ENCODE measurements at regions not wholly inside any gene's neighbourhood (a gene's known extent, or its start where the extent isn't known, plus 50 kb on each side); places are given as distances from the start of the nearest gene placed in this dataset.

DNA sequence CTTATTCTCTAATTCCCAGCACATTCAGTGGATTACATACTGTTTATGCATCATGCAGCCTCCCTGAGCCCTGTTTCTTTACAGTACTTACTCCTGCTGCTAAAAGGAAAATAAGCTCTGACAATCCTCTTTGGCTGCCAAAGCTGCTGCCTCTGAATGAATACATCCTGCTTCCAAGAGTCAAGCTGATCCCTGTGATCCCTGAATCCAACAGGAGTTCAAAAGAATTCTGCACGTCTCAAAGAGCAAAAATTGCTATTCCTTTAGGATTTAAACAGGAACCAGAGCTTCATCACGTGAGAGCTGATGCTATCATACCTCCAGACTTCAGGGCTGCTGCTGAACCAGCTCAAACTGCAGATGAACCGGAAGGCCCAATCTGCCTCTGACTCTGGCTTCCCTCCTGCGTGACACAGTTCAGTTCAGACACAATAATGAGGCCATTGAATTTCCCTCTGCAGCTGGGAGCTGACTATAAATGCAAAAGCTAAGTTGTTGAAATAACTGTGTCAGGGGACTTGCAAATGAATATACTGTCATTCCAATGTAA lies 851.0 kb upstream of the PHF14 start:
- no peak for DNase-seq (ENCODE audit: low read depth)

GRCh38 chr7:10128748-10129147 lies 844.9 kb upstream of the PHF14 start:
- no peak for DNase-seq (ENCODE audit: low read depth)

DNA sequence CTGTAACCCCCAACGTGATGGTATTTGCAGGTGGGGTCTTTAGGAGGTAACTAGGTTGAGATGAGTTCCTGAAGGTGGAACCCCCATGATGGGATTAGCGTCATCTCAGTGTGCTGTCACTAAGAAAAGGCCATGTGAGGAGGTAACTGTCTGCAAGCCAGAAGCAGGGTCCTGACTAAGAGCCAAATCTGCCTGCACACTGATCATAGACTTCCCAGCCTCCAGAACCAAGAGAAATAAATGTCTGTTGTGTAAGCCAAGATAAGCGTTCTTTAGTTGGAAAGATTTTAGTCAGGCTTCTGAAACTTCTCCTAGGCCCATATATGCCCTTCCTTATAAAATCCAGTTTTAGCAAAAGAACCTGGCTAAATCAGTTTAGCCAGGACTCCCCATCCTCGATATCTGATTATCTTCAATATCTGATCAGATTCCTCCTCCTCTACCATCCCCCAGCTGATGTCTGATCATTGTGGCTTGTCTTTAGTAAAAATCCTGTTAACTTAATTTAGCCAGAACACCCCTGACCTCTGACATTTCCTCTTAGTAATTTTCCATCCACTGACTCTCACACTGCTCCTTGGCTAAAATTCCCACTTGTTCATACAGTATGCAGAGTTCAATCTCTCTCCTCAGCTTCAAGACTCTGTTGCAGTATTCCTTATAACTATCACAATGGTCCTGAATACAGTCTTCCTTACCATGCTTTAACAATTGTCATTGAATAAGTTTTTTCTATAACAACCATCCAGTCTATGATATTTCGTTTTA lies 835.4 kb upstream of the PHF14 start:
- no peak for DNase-seq (ENCODE audit: low read depth)

DNA sequence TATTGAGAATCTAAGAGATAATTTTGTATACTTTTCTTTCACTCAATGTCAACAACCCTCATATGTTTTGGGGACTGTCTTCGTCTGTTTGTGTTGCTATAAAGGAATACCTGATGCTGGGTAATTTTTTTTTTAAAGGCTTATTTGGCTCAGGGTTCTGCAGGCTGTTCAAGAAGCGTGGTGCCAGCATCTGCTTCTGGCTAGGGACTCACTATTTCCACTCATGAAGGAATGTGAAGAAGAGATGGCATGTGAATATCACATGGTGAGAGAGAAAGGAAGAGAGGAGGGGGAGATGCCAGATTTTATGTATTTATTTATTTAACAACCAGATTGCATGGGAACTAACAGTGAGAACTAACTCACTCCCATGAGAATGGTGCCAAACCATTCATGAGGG lies 827.4 kb upstream of the PHF14 start:
- DNase-seq (ENCODE audit: low read depth), result no peak

DNA sequence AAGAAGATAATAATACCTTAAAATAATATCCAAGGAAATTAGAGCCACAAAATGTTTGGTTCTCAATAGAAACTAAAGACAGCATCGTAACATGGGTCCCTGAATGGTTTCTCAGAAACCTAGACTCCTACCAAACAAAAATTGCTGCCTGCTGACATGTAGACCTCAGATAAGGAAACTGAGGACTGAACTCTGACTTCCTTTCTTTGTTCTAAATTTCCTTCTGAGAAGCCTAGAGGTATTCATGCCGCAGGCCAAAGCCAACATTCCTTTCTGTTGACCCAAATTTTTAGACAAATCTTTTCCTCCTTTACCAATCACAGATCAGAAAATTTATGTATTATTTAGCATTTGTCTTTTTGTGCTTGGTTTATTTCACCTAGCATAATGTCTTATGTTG lies 816.7 kb upstream of the PHF14 start:
- no peak for DNase-seq (ENCODE audit: low read depth)

- no peak for DNase-seq (ENCODE audit: low read depth)
These were observed 791.7 kb upstream of the PHF14 start for GRCh38 chr7:10181996-10182395.

GRCh38 chr7:10192074-10192473 lies 781.6 kb upstream of the PHF14 start:
- DNase-seq (ENCODE audit: low read depth), result no peak

GRCh38 chr7:10205696-10206095 lies 768.0 kb upstream of the PHF14 start:
- no peak for DNase-seq (ENCODE audit: low read depth)

DNA sequence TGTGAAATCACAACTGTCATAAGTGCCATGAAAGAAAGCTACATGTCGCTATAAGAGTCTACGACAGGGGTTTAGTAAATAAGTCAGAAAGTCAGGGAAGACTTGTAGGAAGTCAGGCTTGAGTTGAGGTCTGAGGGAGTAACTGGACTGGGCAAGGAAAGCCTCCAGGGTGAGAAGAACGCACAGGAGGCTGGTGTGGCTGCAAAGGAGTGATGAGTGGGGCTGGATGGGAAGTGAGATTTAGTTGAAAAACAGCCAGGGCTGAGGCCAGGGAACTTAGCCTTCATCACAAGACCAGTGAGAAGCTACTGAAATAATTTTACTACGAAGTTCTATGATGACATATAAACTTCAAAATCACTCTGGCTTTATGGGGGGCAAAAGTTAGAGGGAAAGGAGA lies 763.7 kb upstream of the PHF14 start:
- DNase-seq (ENCODE audit: low read depth), result no peak

GRCh38 chr7:10211016-10211415 lies 762.7 kb upstream of the PHF14 start:
- DNase-seq (ENCODE audit: low read depth), result no peak

- no peak for DNase-seq (ENCODE audit: low read depth)
These were observed 761.8 kb upstream of the PHF14 start for GRCh38 chr7:10211861-10212260.

- no peak for DNase-seq (ENCODE audit: low read depth)
These were observed 761.0 kb upstream of the PHF14 start for GRCh38 chr7:10212649-10213048.

DNA sequence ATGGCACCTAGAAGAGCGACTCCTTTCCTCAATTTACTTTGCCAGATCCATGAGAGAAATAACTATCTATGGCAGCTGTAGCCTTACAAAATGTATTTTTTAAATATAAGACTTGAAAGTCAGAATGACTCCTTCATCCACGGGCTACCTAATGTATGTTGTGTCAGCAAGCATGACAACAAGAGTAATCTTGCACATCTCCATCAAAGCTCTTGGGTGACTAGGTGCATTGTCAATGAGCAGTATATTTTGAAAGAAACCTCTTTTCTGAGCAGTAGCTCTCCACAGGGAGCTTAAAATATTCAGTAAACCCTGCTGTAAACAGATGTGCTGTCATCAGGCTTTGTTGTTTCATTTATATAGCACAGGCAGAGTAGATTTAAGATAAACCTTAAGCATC lies 757.2 kb upstream of the PHF14 start:
- no peak for DNase-seq (ENCODE audit: low read depth)

GRCh38 chr7:10221084-10221483 lies 752.6 kb upstream of the PHF14 start:
- no peak for DNase-seq (ENCODE audit: low read depth)

- no peak for DNase-seq (ENCODE audit: low read depth)
These were observed 750.7 kb upstream of the PHF14 start for GRCh38 chr7:10222976-10223375.

DNA sequence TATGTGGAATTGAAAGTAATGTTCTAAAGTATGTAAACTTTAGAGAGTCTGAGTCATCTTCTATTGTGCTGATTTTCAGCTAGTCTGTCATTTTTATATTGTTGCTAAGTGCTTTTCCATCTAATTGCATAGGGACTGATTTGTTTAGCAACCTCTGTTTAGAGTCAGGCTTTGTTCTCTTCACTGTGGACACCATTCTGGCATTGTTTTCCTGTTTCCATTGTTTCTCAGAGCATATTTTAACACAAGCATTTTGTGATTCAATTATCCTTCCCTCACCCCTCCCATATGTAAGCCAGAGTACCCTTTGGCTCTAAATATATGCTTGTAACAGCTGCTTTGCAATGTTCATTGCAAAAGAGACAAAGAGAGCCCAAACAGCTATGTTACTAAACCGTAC lies 748.4 kb upstream of the PHF14 start:
- no peak for DNase-seq (ENCODE audit: low read depth)

- DNase-seq (ENCODE audit: low read depth), result no peak
These were observed 736.4 kb upstream of the PHF14 start for GRCh38 chr7:10237306-10237705.

DNA sequence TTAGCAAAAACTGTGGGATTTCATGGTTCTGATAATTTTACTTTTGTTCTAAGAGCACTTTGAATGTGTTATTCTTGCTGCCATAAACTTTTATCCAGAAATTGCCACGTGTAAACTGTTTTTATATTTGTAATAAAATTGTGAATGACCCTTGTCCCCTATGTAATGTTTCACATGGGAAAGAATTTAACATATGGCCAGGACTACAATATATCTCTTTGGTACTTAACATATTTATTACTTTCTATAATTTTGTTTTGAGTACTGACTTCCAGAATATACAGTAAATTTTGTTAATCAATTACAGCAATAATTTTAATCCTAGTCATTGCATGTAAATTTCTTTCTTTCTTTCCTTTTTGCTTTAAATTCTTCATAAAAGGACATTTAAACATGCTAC lies 735.0 kb upstream of the PHF14 start:
- no peak for DNase-seq (ENCODE audit: low read depth)

GRCh38 chr7:10239695-10240345 lies 733.9 kb upstream of the PHF14 start:
- DNase-seq (ENCODE audit: low read depth), result no peak

- no peak for DNase-seq (ENCODE audit: low read depth)
These were observed 728.3 kb upstream of the PHF14 start for GRCh38 chr7:10245406-10245805.

GRCh38 chr7:10257438-10257837 lies 716.2 kb upstream of the PHF14 start:
- DNase-seq (ENCODE audit: low read depth), result no peak

DNA sequence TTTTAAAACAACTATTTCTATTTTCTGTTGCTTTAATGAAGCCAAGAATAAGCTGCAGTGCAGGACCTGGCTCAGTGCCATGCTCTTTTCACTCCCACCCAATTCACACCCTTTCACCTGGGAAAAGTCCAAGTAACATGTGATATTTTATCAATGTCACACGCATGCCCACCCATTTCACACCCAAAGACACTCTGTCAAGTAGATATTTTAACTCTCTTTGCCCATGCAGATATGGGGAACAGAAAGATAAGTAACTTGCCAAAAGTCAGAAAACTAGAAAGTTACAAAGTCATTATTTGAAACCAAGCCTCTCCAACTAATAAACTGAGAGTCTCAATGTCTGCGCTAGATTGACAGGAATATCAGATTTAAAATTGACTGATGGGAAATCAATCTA lies 706.7 kb upstream of the PHF14 start:
- DNase-seq (ENCODE audit: low read depth), result no peak

GRCh38 chr7:10268034-10268433 lies 705.6 kb upstream of the PHF14 start:
- DNase-seq (ENCODE audit: low read depth), result no peak

DNA sequence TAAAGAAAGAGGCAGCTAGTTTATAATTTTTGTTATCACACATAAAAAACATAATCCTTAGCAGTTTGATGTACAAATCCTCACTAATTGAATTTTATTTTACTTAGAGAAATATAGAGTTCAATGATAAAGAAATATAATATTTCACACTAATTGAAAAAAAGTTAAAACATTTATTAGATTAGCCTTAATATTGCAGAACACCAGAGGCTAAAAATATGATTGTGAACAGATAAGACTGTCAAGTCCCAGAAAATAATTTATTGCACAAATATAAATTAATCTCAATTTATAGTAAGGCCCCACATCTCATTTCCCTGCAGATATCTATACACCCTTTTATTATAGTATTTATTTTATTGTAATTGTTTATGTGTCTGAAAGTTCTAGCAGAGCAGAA lies 690.8 kb upstream of the PHF14 start:
- DNase-seq (ENCODE audit: low read depth), result no peak

Data from activated T-cell treated with anti-CD3 and anti-CD28 coated beads for 1 hour (primary cell).